ENCODE measurements at regions not wholly inside any gene's neighbourhood (a gene's known extent, or its start where the extent isn't known, plus 50 kb on each side); places are given as distances from the start of the nearest gene placed in this dataset.

GRCh38 chr2:88827821-88828220, 136.3 kb downstream of the RPIA start:
- no peaks in the 10 kb centered on the region for H3K27me3 ChIP-seq (ENCODE audit: insufficient read depth, poor library complexity, severe bottlenecking)
- DNase-seq (ENCODE audit: low read depth in 1 of 2, low spot score in 1 of 2), result no peak
- TF ChIP-seq GABPA (IDR thresholded peaks at IDR 0.05; ENCODE audit: low read depth), result no peak
- no peak for TF ChIP-seq SPI1 (IDR thresholded peaks at IDR 0.05; ENCODE audit: borderline replicate concordance, low read depth)
- no peak for TF ChIP-seq REST (IDR thresholded peaks at IDR 0.05; ENCODE audit: insufficient replicate concordance, low read depth)
- no peak for TF ChIP-seq POLR2AphosphoS5 (IDR thresholded peaks at IDR 0.05; ENCODE audit: low read depth)
- TF ChIP-seq CTCF (IDR thresholded peaks at IDR 0.05; ENCODE audit: insufficient read depth, low read length), result no peak
- no peak overlapping the region for H3K27ac ChIP-seq (replicated peaks)
- no peak overlapping the region for H3K4me3 ChIP-seq (replicated peaks; ENCODE audit: insufficient read depth, low read length)

- no peaks in the 10 kb centered on the region for H3K27me3 ChIP-seq (ENCODE audit: insufficient read depth, poor library complexity, severe bottlenecking)
- no peak for TF ChIP-seq POLR2AphosphoS5 (IDR thresholded peaks at IDR 0.05; ENCODE audit: low read depth)
- TF ChIP-seq CTCF (IDR thresholded peaks at IDR 0.05; ENCODE audit: insufficient read depth, low read length), result no peak
- no peak for TF ChIP-seq GABPA (IDR thresholded peaks at IDR 0.05; ENCODE audit: low read depth)
- no peak for TF ChIP-seq SPI1 (IDR thresholded peaks at IDR 0.05; ENCODE audit: borderline replicate concordance, low read depth)
- no peak for TF ChIP-seq REST (IDR thresholded peaks at IDR 0.05; ENCODE audit: insufficient replicate concordance, low read depth)
- H3K27ac ChIP-seq (replicated peaks), result no peak overlapping the region
- no peak overlapping the region for H3K4me3 ChIP-seq (replicated peaks; ENCODE audit: insufficient read depth, low read length)
- no peak for DNase-seq (ENCODE audit: low read depth in 1 of 2, low spot score in 1 of 2)
Observed at GRCh38 chr2:88828397-88829137, 137.1 kb downstream of the RPIA start.

- TF ChIP-seq REST (IDR thresholded peaks at IDR 0.05; ENCODE audit: insufficient replicate concordance, low read depth), result no peak
- no peak for TF ChIP-seq CTCF (IDR thresholded peaks at IDR 0.05; ENCODE audit: insufficient read depth, low read length)
- TF ChIP-seq SPI1 (IDR thresholded peaks at IDR 0.05; ENCODE audit: borderline replicate concordance, low read depth), result no peak
- TF ChIP-seq GABPA (IDR thresholded peaks at IDR 0.05; ENCODE audit: low read depth), result no peak
- no peak for TF ChIP-seq POLR2AphosphoS5 (IDR thresholded peaks at IDR 0.05; ENCODE audit: low read depth)
- Histone ChIP-seq H3K27ac (replicated peaks) (no peak overlapping the region), H3K27me3 (ENCODE audit: insufficient read depth, poor library complexity, severe bottlenecking) (no peaks in the 10 kb centered on the region), H3K4me3 (replicated peaks; ENCODE audit: insufficient read depth, low read length) (no peak overlapping the region)
- no peak for DNase-seq (ENCODE audit: low read depth in 1 of 2, low spot score in 1 of 2)
Observed at GRCh38 chr2:88829607-88830463, 138.4 kb downstream of the RPIA start.

All from HL-60 (cell line).